Esophagus squamous epithelium (tissue), 5 donors: ENCODE measurements at regions not wholly inside any gene's neighbourhood (a gene's known extent, or its start where the extent isn't known, plus 50 kb on each side); places are given as distances from the start of the nearest gene placed in this dataset.
"Not testable (repeated sequence)": the region's sequence is repeated elsewhere in the genome, so short reads cannot be mapped to it uniquely, and the experiment has no call there.

Experiments
- DNase-seq: peaks from one replicate; lab custom pipeline; 2025; lab: John Stamatoyannopoulos, UW
- H3K27ac ChIP-seq, 4 donors: fragments of 200-600 bp; sonication (generic); one replicate each; pipeline ENCODE4 v1.5.1; 2016 to 2019; ENCODE audit warnings: mild to moderate bottlenecking in 1 of 4
- H3K27me3 ChIP-seq, 4 donors: fragments of 200-600 bp; sonication (generic); 1 replicate in 3 of 4; 2 replicates in 1 of 4; pipeline versions ENCODE4 v1.5.1 to v1.6.0; 2017 to 2021; ENCODE audit warnings: antibody characterized with exemption in 1 of 4
- H3K36me3 ChIP-seq, 3 donors: fragments of 200-600 bp; sonication (generic); one replicate each; pipeline ENCODE4 v1.5.1; 2016 to 2019
- H3K4me1 ChIP-seq, 3 donors: fragments of 200-600 bp; sonication (generic); one replicate each; pipeline ENCODE4 v1.5.1; 2017 to 2019
- H3K4me3 ChIP-seq, 4 donors: fragments of 200-600 bp; sonication (generic); 1 replicate in 3 of 4; 2 replicates in 1 of 4; pipeline ENCODE4 v1.5.1; 2016 to 2019; ENCODE audit warnings: mild to moderate bottlenecking in 2 of 4, moderate library complexity in 1 of 4
- H3K9me3 ChIP-seq, 3 donors: fragments of 200-600 bp; sonication (generic); one replicate each; pipeline ENCODE4 v1.5.1; 2016 to 2019
- POLR2A ChIP-seq, 4 donors: fragments of 450-650 bp; IDR thresholded peaks; one replicate each; pipeline ENCODE4 v1.6.1; 2017; ENCODE audit warnings: antibody characterized with exemption in 4 of 4, mild to moderate bottlenecking in 4 of 4, moderate library complexity in 3 of 4
- WGBS, 2 donors: methylation state at CpG; one replicate each; pipeline ENCODE4 v1.1.5; 2018; 5-methylcytosine and 5-hydroxymethylcytosine counted together
- intact Hi-C: fragments of 100-400 bp; cut with DNase I; formaldehyde crosslinking; loops from one replicate; pipeline ENCODE4 v1.15.0; 2022
- TF ChIP-seq, protein P1 (sequence below), 6 experiments: fragments of 450-650 bp in 4 of 6; fragments of 200-600 bp in 2 of 6; sonication (generic) in 2 of 6; IDR thresholded peaks; one replicate each; pipeline ENCODE4 v1.5.1; 2016 to 2019; ENCODE audit warnings: antibody characterized with exemption in 6 of 6, mild to moderate bottlenecking in 4 of 6, moderate library complexity in 4 of 6
- donor health status: DM: yes; HTN: yes; CAD: no.

DNA sequence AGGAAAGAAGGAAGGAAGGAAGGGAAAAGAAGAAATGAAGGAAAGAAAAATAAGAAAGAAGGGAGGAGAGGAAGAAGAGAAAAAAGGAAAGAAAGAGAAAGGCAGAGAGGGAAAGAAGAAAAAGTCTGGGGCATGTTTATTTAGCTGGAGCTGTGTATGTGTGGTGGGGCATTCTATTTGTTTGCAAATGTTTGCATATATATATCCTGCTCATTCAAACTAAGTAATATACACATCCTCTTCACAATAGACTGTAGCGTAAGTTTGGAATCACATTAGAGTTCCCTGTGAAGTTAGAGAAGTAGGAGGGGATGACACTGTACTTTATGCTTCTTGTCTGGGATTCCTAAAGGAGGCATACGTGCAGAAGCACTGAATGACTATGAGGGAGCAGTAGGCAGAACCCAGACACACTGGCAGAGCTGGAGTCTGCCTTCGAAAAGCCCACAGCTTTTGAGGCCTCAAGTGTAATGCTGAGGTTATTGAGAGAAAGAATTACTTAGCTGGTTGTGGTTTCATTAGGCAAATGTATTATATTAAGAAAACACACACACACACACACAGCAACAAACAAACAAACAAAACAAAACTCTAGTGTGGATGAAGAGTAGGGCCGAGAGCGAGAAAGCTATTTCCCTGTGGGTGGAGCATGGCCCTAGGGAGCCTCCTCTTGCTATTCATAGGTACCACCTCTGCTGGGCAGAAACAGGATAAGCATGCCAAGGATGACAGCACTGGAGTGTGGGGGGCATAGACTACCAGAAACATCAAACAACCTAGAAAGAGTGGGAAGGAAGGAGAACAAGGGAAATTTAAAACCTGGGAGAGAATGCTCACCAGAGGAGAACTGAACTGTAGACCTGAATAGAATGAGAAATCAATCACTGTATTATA, 905.1 kb upstream of the NXPH2 start:
- no peak overlapping the region for H3K4me3 ChIP-seq
- WGBS, 2 donors: 65 to 67% methylated on average over 5 of the region's 5 CpGs
- H3K9me3 ChIP-seq: no peaks in the 10 kb centered on the region
- no peak for DNase-seq
- no peak for TF ChIP-seq POLR2A (IDR thresholded peaks at IDR 0.05)
- TF ChIP-seq, protein P1, sequence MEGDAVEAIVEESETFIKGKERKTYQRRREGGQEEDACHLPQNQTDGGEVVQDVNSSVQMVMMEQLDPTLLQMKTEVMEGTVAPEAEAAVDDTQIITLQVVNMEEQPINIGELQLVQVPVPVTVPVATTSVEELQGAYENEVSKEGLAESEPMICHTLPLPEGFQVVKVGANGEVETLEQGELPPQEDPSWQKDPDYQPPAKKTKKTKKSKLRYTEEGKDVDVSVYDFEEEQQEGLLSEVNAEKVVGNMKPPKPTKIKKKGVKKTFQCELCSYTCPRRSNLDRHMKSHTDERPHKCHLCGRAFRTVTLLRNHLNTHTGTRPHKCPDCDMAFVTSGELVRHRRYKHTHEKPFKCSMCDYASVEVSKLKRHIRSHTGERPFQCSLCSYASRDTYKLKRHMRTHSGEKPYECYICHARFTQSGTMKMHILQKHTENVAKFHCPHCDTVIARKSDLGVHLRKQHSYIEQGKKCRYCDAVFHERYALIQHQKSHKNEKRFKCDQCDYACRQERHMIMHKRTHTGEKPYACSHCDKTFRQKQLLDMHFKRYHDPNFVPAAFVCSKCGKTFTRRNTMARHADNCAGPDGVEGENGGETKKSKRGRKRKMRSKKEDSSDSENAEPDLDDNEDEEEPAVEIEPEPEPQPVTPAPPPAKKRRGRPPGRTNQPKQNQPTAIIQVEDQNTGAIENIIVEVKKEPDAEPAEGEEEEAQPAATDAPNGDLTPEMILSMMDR (IDR thresholded peaks at IDR 0.05): no peak
- H3K4me1 ChIP-seq: no peaks in the 10 kb centered on the region
- no peaks in the 10 kb centered on the region for H3K27me3 ChIP-seq
- intact Hi-C loops: no loop called here
- no peak overlapping the region for H3K27ac ChIP-seq
- no peaks in the 10 kb centered on the region for H3K36me3 ChIP-seq

DNA sequence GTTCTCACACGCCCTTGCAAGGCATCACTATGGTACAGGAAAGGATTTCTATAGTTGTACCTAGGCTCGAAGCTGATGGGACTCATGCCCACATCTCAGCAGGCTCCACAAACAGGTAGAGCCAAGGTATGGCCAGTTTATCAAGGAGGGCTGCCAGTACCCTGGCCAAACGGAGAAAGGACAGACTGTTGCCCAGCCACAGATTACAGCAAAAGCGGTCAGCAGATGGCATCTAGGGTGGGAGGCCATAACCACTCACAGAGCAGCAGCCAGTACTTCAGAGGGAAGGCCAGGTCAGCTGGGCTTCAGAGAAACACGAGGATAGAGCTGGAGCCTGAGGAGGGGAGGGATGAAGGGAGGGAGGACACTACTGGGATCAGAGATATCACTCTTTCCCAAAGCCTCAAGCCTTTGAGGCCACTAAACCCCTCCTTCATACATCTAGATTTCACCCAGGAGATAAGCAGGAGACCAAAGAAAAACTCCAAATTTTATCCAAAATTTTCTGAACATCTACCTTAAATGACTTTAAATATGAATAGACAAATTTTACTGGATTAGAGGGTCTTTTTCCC, 904.2 kb upstream of the NXPH2 start:
- Histone ChIP-seq H3K36me3 (no peaks in the 10 kb centered on the region), H3K4me3 (no peak overlapping the region), H3K4me1 (no peaks in the 10 kb centered on the region), H3K27me3 (no peaks in the 10 kb centered on the region), H3K9me3 (no peaks in the 10 kb centered on the region), H3K27ac (no peak overlapping the region)
- WGBS, 2 donors: 46 to 57% methylated on average over 4 to 5 of the region's 5 CpGs
- no peak for DNase-seq
- intact Hi-C loops: no loop called here
- TF ChIP-seq, protein P1 (IDR thresholded peaks at IDR 0.05): no peak
- TF ChIP-seq POLR2A (IDR thresholded peaks at IDR 0.05): no peak

DNA sequence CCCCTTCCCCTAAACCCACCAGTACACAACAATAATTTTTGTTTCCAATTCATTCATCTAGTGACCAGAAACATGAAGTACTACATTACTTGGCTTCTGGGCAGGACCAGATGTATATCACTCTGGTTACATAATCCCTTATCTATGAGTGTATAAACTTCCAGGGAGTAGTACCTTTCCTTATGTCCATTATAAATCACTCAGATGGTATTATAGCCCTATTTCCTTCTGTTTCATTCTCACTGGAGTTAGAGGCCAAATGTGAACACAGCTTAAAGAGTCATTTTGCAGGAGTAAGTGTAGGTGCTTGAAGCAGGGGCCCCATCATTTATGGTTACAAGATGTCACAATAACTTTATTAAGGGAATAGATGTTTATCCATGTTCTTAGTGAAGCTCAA, 894.4 kb upstream of the NXPH2 start:
- Histone ChIP-seq H3K9me3 (no peaks in the 10 kb centered on the region), H3K27ac (no peak overlapping the region), H3K27me3 (no peaks in the 10 kb centered on the region), H3K36me3 (no peaks in the 10 kb centered on the region), H3K4me1 (no peaks in the 10 kb centered on the region), H3K4me3 (no peak overlapping the region)
- TF ChIP-seq, protein P1 (IDR thresholded peaks at IDR 0.05): no peak
- no peak for TF ChIP-seq POLR2A (IDR thresholded peaks at IDR 0.05)
- no peak for DNase-seq
- intact Hi-C loops: no loop called here

DNA sequence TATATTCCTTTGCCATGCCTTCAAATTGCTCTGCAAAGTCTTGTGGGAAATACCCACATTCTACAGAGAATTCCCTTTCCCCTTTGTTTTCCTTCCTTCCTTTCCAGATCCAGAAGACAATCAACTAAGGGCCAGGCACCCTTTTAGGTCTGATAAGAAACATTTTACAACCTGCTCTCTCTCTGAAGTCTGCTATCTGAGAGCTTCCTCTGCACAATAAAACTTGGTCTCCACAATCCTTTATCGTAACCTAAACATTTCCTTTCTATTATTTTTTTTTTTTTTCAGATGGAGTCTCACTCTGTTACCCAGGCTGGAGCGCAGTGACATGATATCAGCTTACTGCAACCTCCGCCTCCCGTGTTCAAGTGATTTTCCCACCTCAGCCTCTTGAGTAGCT, 893.3 kb upstream of the NXPH2 start:
- H3K4me1 ChIP-seq, H3K27ac ChIP-seq, DNase-seq, intact Hi-C loops, H3K9me3 ChIP-seq, H3K27me3 ChIP-seq, H3K36me3 ChIP-seq, H3K4me3 ChIP-seq: not testable (repeated sequence)
- 59 to 71% methylated on average over 4 of the region's 4 CpGs for WGBS, 2 donors

DNA sequence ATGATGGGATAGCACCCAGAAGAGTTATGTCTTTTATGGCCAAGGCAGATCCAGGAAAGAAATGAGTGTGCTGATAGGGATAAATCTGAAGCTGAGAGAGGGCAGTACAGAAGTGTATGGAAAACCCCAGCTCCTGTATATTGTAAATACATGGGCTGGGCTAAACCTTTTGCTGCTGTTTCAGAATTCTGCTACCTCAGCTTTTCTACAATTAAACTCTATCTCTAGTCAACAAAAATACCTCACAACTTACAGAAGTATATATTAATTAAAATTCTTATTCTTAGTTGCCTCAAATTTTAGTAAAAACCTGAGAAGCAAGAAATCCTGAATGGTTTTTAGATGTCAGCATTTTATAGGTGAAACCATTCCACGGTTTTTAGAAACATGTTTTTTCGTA, 889.5 kb upstream of the NXPH2 start:
- TF ChIP-seq, protein P1 (IDR thresholded peaks at IDR 0.05): no peak
- TF ChIP-seq POLR2A (IDR thresholded peaks at IDR 0.05): no peak
- no peaks in the 10 kb centered on the region for H3K36me3 ChIP-seq
- H3K4me3 ChIP-seq: no peak overlapping the region
- H3K27me3 ChIP-seq: no peaks in the 10 kb centered on the region
- H3K9me3 ChIP-seq: no peaks in the 10 kb centered on the region
- intact Hi-C loops: no loop called here
- WGBS, 2 donors: 26 to 40% methylated on average over 2 of the region's 2 CpGs
- H3K27ac ChIP-seq: no peak overlapping the region
- no peaks in the 10 kb centered on the region for H3K4me1 ChIP-seq
- no peak for DNase-seq
